ENCODE measurements at regions not wholly inside any gene's neighbourhood (a gene's known extent, or its start where the extent isn't known, plus 50 kb on each side); places are given as distances from the start of the nearest gene placed in this dataset.

- Histone ChIP-seq H3K27ac (replicated peaks; ENCODE audit: low read length) (no peak overlapping the region), H3K4me2 (ENCODE audit: insufficient read depth, low read length, poor library complexity, severe bottlenecking) (no peak overlapping the region), H2BK15ac (ENCODE audit: low read length) (no peak overlapping the region), H4K8ac (ENCODE audit: low read depth, low read length) (no peak overlapping the region), H2BK120ac (ENCODE audit: low read depth, low read length) (no peak overlapping the region), H3K4ac (ENCODE audit: low read length) (no peak overlapping the region), H3K79me1 (ENCODE audit: low read depth, low read length) (no peaks in the 10 kb centered on the region), H3K23ac (ENCODE audit: low read depth, low read length, poor library complexity) (no peak overlapping the region), H3K9me3 (replicated peaks in 1 of 2; ENCODE audit: control insufficient read depth in 2 of 2, insufficient read depth in 1 of 2, low read depth in 1 of 2, low read length in 2 of 2) (peaks cover 0 to 5% of the 10 kb centered on the region in 2 donors), H2AFZ (ENCODE audit: low read length) (no peak overlapping the region), H3K9ac (ENCODE audit: low read depth, low read length, poor library complexity) (no peak overlapping the region), H2BK5ac (ENCODE audit: low read length) (no peak overlapping the region), H2AK5ac (ENCODE audit: low read depth, low read length) (no peak overlapping the region), H2BK12ac (ENCODE audit: low read length) (no peak overlapping the region), H3K14ac (ENCODE audit: low read length) (no peak overlapping the region), H3K27me3 (ENCODE audit: control insufficient read depth in 3 of 3, insufficient read depth in 3 of 3, low read depth in 1 of 3, low read length in 3 of 3) (no peaks in the 10 kb centered on the region), H3K36me3 (replicated peaks in 1 of 2; ENCODE audit: control insufficient read depth in 2 of 2, insufficient read depth in 2 of 2, low read length in 2 of 2) (peaks cover 0 to 2% of the 10 kb centered on the region in 2 donors), H3K4me3 (ENCODE audit: low read length in 2 of 2) (no peak overlapping the region), H3K18ac (ENCODE audit: low read length) (no peak overlapping the region), H3K4me1 (ENCODE audit: control insufficient read depth in 2 of 2, insufficient read depth in 1 of 2, low read depth in 1 of 2, low read length in 2 of 2) (peaks cover 7 to 8% of the 10 kb centered on the region in 2 donors), H4K91ac (ENCODE audit: low read depth, low read length, poor library complexity) (no peak overlapping the region)
- WGBS, 2 donors (ENCODE audit: extremely low coverage in 2 of 2, insufficient read length in 2 of 2, insufficient replicate concordance in 1 of 2), result no CpG with 5 or more reads among the region's 3 CpGs
- no peak for DNase-seq (ENCODE audit: low spot score)
These were observed 121.2 kb upstream of the SLC44A3 start for GRCh38 chr1:94698759-94699502.

- H3K4me3 ChIP-seq (ENCODE audit: low read length in 2 of 2), result no peak overlapping the region
These were observed 121.8 kb upstream of the SLC44A3 start for GRCh38 chr1:94698356-94698755.

GRCh38 chr1:94697839-94698238 lies 122.3 kb upstream of the SLC44A3 start:
- no peak overlapping the region for H3K4me3 ChIP-seq (ENCODE audit: low read length in 2 of 2)
- H2BK120ac ChIP-seq (ENCODE audit: low read depth, low read length), result no peak overlapping the region
- no peak for DNase-seq (ENCODE audit: low spot score)
- no peak overlapping the region for H3K14ac ChIP-seq (ENCODE audit: low read length)
- H2BK15ac ChIP-seq (ENCODE audit: low read length), result no peak overlapping the region
- H3K4me1 ChIP-seq (ENCODE audit: control insufficient read depth in 2 of 2, insufficient read depth in 1 of 2, low read depth in 1 of 2, low read length in 2 of 2), result peaks cover 7 to 8% of the 10 kb centered on the region in 2 donors
- no peak overlapping the region for H3K4ac ChIP-seq (ENCODE audit: low read length)
- H4K8ac ChIP-seq (ENCODE audit: low read depth, low read length), result no peak overlapping the region
- no CpG with 5 or more reads among the region's 5 CpGs for WGBS, 2 donors (ENCODE audit: extremely low coverage in 2 of 2, insufficient read length in 2 of 2, insufficient replicate concordance in 1 of 2)
- no peak overlapping the region for H2AFZ ChIP-seq (ENCODE audit: low read length)
- no peak overlapping the region for H3K4me2 ChIP-seq (ENCODE audit: insufficient read depth, low read length, poor library complexity, severe bottlenecking)
- H4K91ac ChIP-seq (ENCODE audit: low read depth, low read length, poor library complexity), result no peak overlapping the region
- no peak overlapping the region for H3K27ac ChIP-seq (replicated peaks; ENCODE audit: low read length)
- H2BK5ac ChIP-seq (ENCODE audit: low read length), result no peak overlapping the region
- H3K18ac ChIP-seq (ENCODE audit: low read length), result no peak overlapping the region
- H2BK12ac ChIP-seq (ENCODE audit: low read length), result no peak overlapping the region
- H3K27me3 ChIP-seq (ENCODE audit: control insufficient read depth in 3 of 3, insufficient read depth in 3 of 3, low read depth in 1 of 3, low read length in 3 of 3), result no peaks in the 10 kb centered on the region
- H3K9me3 ChIP-seq (replicated peaks in 1 of 2; ENCODE audit: control insufficient read depth in 2 of 2, insufficient read depth in 1 of 2, low read depth in 1 of 2, low read length in 2 of 2), result peaks cover 0 to 5% of the 10 kb centered on the region in 2 donors
- H2AK5ac ChIP-seq (ENCODE audit: low read depth, low read length), result no peak overlapping the region
- no peak overlapping the region for H3K23ac ChIP-seq (ENCODE audit: low read depth, low read length, poor library complexity)
- no peak overlapping the region for H3K9ac ChIP-seq (ENCODE audit: low read depth, low read length, poor library complexity)
- H3K79me1 ChIP-seq (ENCODE audit: low read depth, low read length), result no peaks in the 10 kb centered on the region
- peaks cover 0 to 2% of the 10 kb centered on the region in 2 donors for H3K36me3 ChIP-seq (replicated peaks in 1 of 2; ENCODE audit: control insufficient read depth in 2 of 2, insufficient read depth in 2 of 2, low read length in 2 of 2)

More at GRCh38 chr1:94698356-94698755, 121.8 kb upstream of the SLC44A3 start:
- Histone ChIP-seq H3K79me1 (ENCODE audit: low read depth, low read length) (no peaks in the 10 kb centered on the region), H3K4me2 (ENCODE audit: insufficient read depth, low read length, poor library complexity, severe bottlenecking) (no peak overlapping the region), H3K23ac (ENCODE audit: low read depth, low read length, poor library complexity) (no peak overlapping the region), H2AFZ (ENCODE audit: low read length) (no peak overlapping the region), H4K91ac (ENCODE audit: low read depth, low read length, poor library complexity) (no peak overlapping the region), H3K27ac (replicated peaks; ENCODE audit: low read length) (no peak overlapping the region), H3K36me3 (replicated peaks in 1 of 2; ENCODE audit: control insufficient read depth in 2 of 2, insufficient read depth in 2 of 2, low read length in 2 of 2) (peaks cover 0 to 2% of the 10 kb centered on the region in 2 donors), H2BK120ac (ENCODE audit: low read depth, low read length) (no peak overlapping the region), H2BK15ac (ENCODE audit: low read length) (no peak overlapping the region), H3K14ac (ENCODE audit: low read length) (no peak overlapping the region), H2BK12ac (ENCODE audit: low read length) (no peak overlapping the region), H3K18ac (ENCODE audit: low read length) (no peak overlapping the region), H3K4ac (ENCODE audit: low read length) (no peak overlapping the region), H3K4me1 (ENCODE audit: control insufficient read depth in 2 of 2, insufficient read depth in 1 of 2, low read depth in 1 of 2, low read length in 2 of 2) (peaks cover 7 to 8% of the 10 kb centered on the region in 2 donors), H3K9me3 (replicated peaks in 1 of 2; ENCODE audit: control insufficient read depth in 2 of 2, insufficient read depth in 1 of 2, low read depth in 1 of 2, low read length in 2 of 2) (peaks cover 0 to 5% of the 10 kb centered on the region in 2 donors), H3K27me3 (ENCODE audit: control insufficient read depth in 3 of 3, insufficient read depth in 3 of 3, low read depth in 1 of 3, low read length in 3 of 3) (no peaks in the 10 kb centered on the region), H3K9ac (ENCODE audit: low read depth, low read length, poor library complexity) (no peak overlapping the region), H2AK5ac (ENCODE audit: low read depth, low read length) (no peak overlapping the region), H4K8ac (ENCODE audit: low read depth, low read length) (no peak overlapping the region), H2BK5ac (ENCODE audit: low read length) (no peak overlapping the region)
- no peak for DNase-seq (ENCODE audit: low spot score)
- no CpG with 5 or more reads among the region's 2 CpGs for WGBS, 2 donors (ENCODE audit: extremely low coverage in 2 of 2, insufficient read length in 2 of 2, insufficient replicate concordance in 1 of 2)

- no peaks in the 10 kb centered on the region for H3K27me3 ChIP-seq (ENCODE audit: control insufficient read depth in 3 of 3, insufficient read depth in 3 of 3, low read depth in 1 of 3, low read length in 3 of 3)
- no peak overlapping the region for H2AK5ac ChIP-seq (ENCODE audit: low read depth, low read length)
- H3K36me3 ChIP-seq (replicated peaks in 1 of 2; ENCODE audit: control insufficient read depth in 2 of 2, insufficient read depth in 2 of 2, low read length in 2 of 2), result no peaks in the 10 kb centered on the region
- H2BK5ac ChIP-seq (ENCODE audit: low read length), result no peak overlapping the region
- no peak overlapping the region for H3K27ac ChIP-seq (replicated peaks; ENCODE audit: low read length)
- H3K4me2 ChIP-seq (ENCODE audit: insufficient read depth, low read length, poor library complexity, severe bottlenecking), result no peak overlapping the region
- H3K4me1 ChIP-seq (ENCODE audit: control insufficient read depth in 2 of 2, insufficient read depth in 1 of 2, low read depth in 1 of 2, low read length in 2 of 2), result peaks cover 7 to 9% of the 10 kb centered on the region in 2 donors
- no peak overlapping the region for H2AFZ ChIP-seq (ENCODE audit: low read length)
- WGBS, 2 donors (ENCODE audit: extremely low coverage in 2 of 2, insufficient read length in 2 of 2, insufficient replicate concordance in 1 of 2), result no CpG with 5 or more reads among the region's 4 CpGs
- H3K4me3 ChIP-seq (ENCODE audit: low read length in 2 of 2), result no peak overlapping the region
- DNase-seq (ENCODE audit: low spot score), result no peak
- no peak overlapping the region for H4K91ac ChIP-seq (ENCODE audit: low read depth, low read length, poor library complexity)
- no peak overlapping the region for H4K8ac ChIP-seq (ENCODE audit: low read depth, low read length)
- no peak overlapping the region for H3K18ac ChIP-seq (ENCODE audit: low read length)
- H3K4ac ChIP-seq (ENCODE audit: low read length), result no peak overlapping the region
- H3K23ac ChIP-seq (ENCODE audit: low read depth, low read length, poor library complexity), result no peak overlapping the region
- no peak overlapping the region for H3K9ac ChIP-seq (ENCODE audit: low read depth, low read length, poor library complexity)
- H3K14ac ChIP-seq (ENCODE audit: low read length), result no peak overlapping the region
- no peak overlapping the region for H2BK15ac ChIP-seq (ENCODE audit: low read length)
- no peak overlapping the region for H2BK120ac ChIP-seq (ENCODE audit: low read depth, low read length)
- no peak overlapping the region for H2BK12ac ChIP-seq (ENCODE audit: low read length)
- H3K79me1 ChIP-seq (ENCODE audit: low read depth, low read length), result no peaks in the 10 kb centered on the region
- peaks cover 2 to 19% of the 10 kb centered on the region in 2 donors for H3K9me3 ChIP-seq (replicated peaks in 1 of 2; ENCODE audit: control insufficient read depth in 2 of 2, insufficient read depth in 1 of 2, low read depth in 1 of 2, low read length in 2 of 2)
These were observed 125.8 kb upstream of the SLC44A3 start for GRCh38 chr1:94694226-94694915.

Measured in neuronal stem cell (in vitro differentiated cells).